Right lobe of liver (tissue), 6 donors: ENCODE measurements at regions not wholly inside any gene's neighbourhood (a gene's known extent, or its start where the extent isn't known, plus 50 kb on each side); places are given as distances from the start of the nearest gene placed in this dataset.

Source experiments
- ATAC-seq, 4 donors: fragments of 200-7000 bp; cut with Tn5 transposase; one replicate each; pipeline ENCODE4 v1.9.1; 2020; ENCODE audit warnings: mild to moderate bottlenecking in 4 of 4, moderate library complexity in 4 of 4
- DNase-seq, 3 donors: peaks; one replicate each; pipeline ENCODE4 v3.0.0-alpha.2; 2020
- H3K27ac ChIP-seq, 3 donors: fragments of 200-600 bp; one replicate each; pipeline ENCODE4 v1.8.0; 2022
- H3K27me3 ChIP-seq, 2 donors: fragments of 200-600 bp; one replicate each; pipeline ENCODE4 v1.8.0; 2022
- H3K36me3 ChIP-seq, 4 donors: fragments of 200-600 bp; sonication (generic) in 1 of 4; one replicate each; pipeline versions ENCODE4 v1.5.1 to v1.8.0; 2017 to 2022; ENCODE audit warnings: control low read depth in 1 of 4
- H3K4me1 ChIP-seq, 4 donors: fragments of 200-600 bp; sonication (generic) in 1 of 4; one replicate each; pipeline versions ENCODE4 v1.5.1 to v1.8.0; 2017 to 2022; ENCODE audit warnings: control low read depth in 1 of 4
- H3K4me3 ChIP-seq, 3 donors: fragments of 200-600 bp; one replicate each; pipeline ENCODE4 v1.8.0; 2022
- H3K9me3 ChIP-seq, 4 donors: fragments of 200-600 bp; sonication (generic) in 1 of 4; one replicate each; pipeline versions ENCODE4 v1.5.1 to v1.8.0; 2017 to 2022; ENCODE audit warnings: control low read depth in 1 of 4
- CTCF ChIP-seq, 4 donors: fragments of 200-600 bp in 3 of 4; fragments of 450-650 bp in 1 of 4; IDR thresholded peaks; one replicate each; pipeline versions ENCODE4 v1.5.1 to v1.8.0; 2016 to 2022; ENCODE audit warnings: antibody characterized with exemption in 4 of 4, mild to moderate bottlenecking in 2 of 4
- POLR2A ChIP-seq: fragments of 450-650 bp; IDR thresholded peaks from one replicate; pipeline ENCODE4 v1.6.1; 2017; ENCODE audit warnings: antibody characterized with exemption, mild to moderate bottlenecking
- WGBS: methylation state at CpG from one replicate; pipeline ENCODE4 v1.1.6; 2018; ENCODE audit warnings: low coverage, low lambda C conversion rate; ENCODE audit not compliant: insufficient coverage; ENCODE audit errors: missing lambda C conversion rate; 5-methylcytosine and 5-hydroxymethylcytosine counted together
- intact Hi-C, 2 donors: fragments of 100-400 bp; cut with DNase I; formaldehyde crosslinking; loops; one replicate each; pipeline versions ENCODE4 v1.11.2 to v1.14.1; 2022
- donor health status: DM: no; HTN: yes; CAD: no.
- donor health status: DM: no; HTN: no; CAD: no.
- donor health status: DM: no; HTN: no; CAD: no.
- donor health status: DM: no; HTN: yes; CAD: no.
- donor health status: DM: no; HTN: yes; CAD: no.

DNA sequence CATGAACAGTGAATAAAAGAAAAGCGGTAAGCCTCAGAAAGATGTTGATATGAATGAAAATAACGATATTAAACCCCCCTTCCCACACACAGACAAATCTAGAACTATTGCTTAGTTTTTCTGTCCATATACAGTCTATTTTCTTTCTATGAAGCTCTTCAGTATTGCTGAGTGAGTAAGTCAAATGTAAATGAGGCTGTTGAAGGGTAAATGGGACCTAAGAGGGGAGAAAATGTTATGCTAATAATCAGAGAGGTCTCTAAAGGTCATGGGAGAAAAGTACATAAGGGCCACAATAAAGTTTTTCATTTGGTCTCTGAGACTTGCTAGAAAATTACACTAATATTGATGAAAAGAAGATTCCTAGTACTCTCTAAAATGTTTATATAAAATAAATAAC is 56.2 kb downstream of the PABPC4L start:
- TF ChIP-seq CTCF (IDR thresholded peaks at IDR 0.05): no peak
- TF ChIP-seq POLR2A: no peak
- WGBS: 23% methylated on average over 2 of the region's 2 CpGs
- ATAC-seq: no peak

GRCh38 chr4:134144337-134144736 is 57.3 kb downstream of the PABPC4L start:
- H3K36me3 ChIP-seq: no peaks in the 10 kb centered on the region
- DNase-seq: no peak
- H3K4me1 ChIP-seq: no peaks in the 10 kb centered on the region
- no peak overlapping the region for H3K27ac ChIP-seq
- no peaks in the 10 kb centered on the region for H3K27me3 ChIP-seq
- 47% methylated on average over 2 of the region's 2 CpGs for WGBS
- intact Hi-C loops: no loop called here
- TF ChIP-seq POLR2A (no peak), CTCF (IDR thresholded peaks at IDR 0.05) (no peak)
- no peak for ATAC-seq
- no peak overlapping the region for H3K4me3 ChIP-seq
- H3K9me3 ChIP-seq: no peaks in the 10 kb centered on the region

More for the DNA sequence above, 56.2 kb downstream of the PABPC4L start:
- H3K9me3 ChIP-seq: no peaks in the 10 kb centered on the region
- H3K27ac ChIP-seq: no peak overlapping the region
- no peak for DNase-seq
- no peak overlapping the region for H3K4me3 ChIP-seq
- intact Hi-C loops: no loop called here
- H3K27me3 ChIP-seq: no peaks in the 10 kb centered on the region
- H3K36me3 ChIP-seq: no peaks in the 10 kb centered on the region
- no peaks in the 10 kb centered on the region for H3K4me1 ChIP-seq

- intact Hi-C loops: no loop called here
- no peaks in the 10 kb centered on the region for H3K27me3 ChIP-seq
Observed at GRCh38 chr4:134141728-134142127, 59.9 kb downstream of the PABPC4L start.

DNA sequence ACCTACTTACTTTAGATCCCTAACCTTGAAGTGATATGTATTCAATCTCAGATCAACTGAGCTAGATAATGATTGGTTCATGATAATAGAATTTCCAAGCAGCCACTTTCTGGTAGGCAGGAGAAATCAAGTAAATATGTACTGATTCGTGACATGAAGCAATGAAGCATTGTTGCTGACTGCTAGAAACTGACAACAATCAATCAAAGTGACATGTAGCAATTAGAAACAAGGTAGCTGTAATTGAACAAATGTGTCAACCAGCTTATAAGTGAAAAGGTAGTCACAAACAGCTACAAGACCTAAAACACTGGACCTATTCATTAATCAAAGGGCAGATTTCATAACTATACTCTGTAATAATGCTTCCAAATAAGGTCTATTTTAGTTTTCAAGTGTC is 62.4 kb downstream of the PABPC4L start:
- TF ChIP-seq POLR2A: no peak
- TF ChIP-seq CTCF (IDR thresholded peaks at IDR 0.05): no peak
- no peaks in the 10 kb centered on the region for H3K9me3 ChIP-seq
- H3K36me3 ChIP-seq: no peaks in the 10 kb centered on the region
- intact Hi-C loops: no loop called here
- ATAC-seq (no peak), DNase-seq (no peak)
- H3K27me3 ChIP-seq: no peaks in the 10 kb centered on the region
- H3K4me3 ChIP-seq: no peak overlapping the region
- WGBS: 37% methylated on average over 1 of the region's 1 CpG
- H3K27ac ChIP-seq: no peak overlapping the region
- H3K4me1 ChIP-seq: no peaks in the 10 kb centered on the region

More at GRCh38 chr4:134141728-134142127, 59.9 kb downstream of the PABPC4L start:
- Histone ChIP-seq H3K36me3 (no peaks in the 10 kb centered on the region), H3K4me1 (no peaks in the 10 kb centered on the region), H3K4me3 (no peak overlapping the region), H3K27ac (no peak overlapping the region), H3K9me3 (no peaks in the 10 kb centered on the region)
- ATAC-seq (no peak), DNase-seq (no peak)
- 42% methylated on average over 2 of the region's 2 CpGs for whole genome bisulfite sequencing
- no peak for TF ChIP-seq CTCF (IDR thresholded peaks at IDR 0.05)
- TF ChIP-seq POLR2A: no peak
